ENCODE measurements at regions not wholly inside any gene's neighbourhood (a gene's known extent, or its start where the extent isn't known, plus 50 kb on each side); places are given as distances from the start of the nearest gene placed in this dataset.
"Not testable (repeated sequence)": the region's sequence is repeated elsewhere in the genome, so short reads cannot be mapped to it uniquely, and the experiment has no call there.

GRCh38 chr6:141057761-141058160, 1075.0 kb upstream of the GJE1 start:
- no peaks in the 10 kb centered on the region for H3K27me3 Mint-ChIP-seq
- no peaks in the 10 kb centered on the region for H3K9me3 Mint-ChIP-seq
- no peaks in the 10 kb centered on the region for H3K36me3 Mint-ChIP-seq (ENCODE audit: low read depth)
- TF ChIP-seq CTCF (IDR thresholded peaks at IDR 0.05), result no peak
- no peak overlapping the region for H3K4me3 Mint-ChIP-seq
- CTCF ChIA-PET, result no interaction called here
- no peak overlapping the region for H3K27ac Mint-ChIP-seq
- intact Hi-C loops (cut with micrococcal nuclease), result loop anchor here (10.0 kb wide), 1 partner anchor 507 kb away; no protein-coding TSS in a partner anchor
- DNase-seq (no peak), ATAC-seq (ENCODE audit: low read depth) (no peak)
- POLR2A ChIA-PET, result no interaction called here
- no peaks in the 10 kb centered on the region for H3K4me1 Mint-ChIP-seq

- intact Hi-C loops (cut with micrococcal nuclease), result loop anchor here (10.0 kb wide), 1 partner anchor 508 kb away; no protein-coding TSS in a partner anchor
- ChIA-PET CTCF (no interaction called here), POLR2A (no interaction called here)
- Mint-ChIP-seq H3K4me3 (no peak overlapping the region), H3K27ac (no peak overlapping the region), H3K4me1 (no peaks in the 10 kb centered on the region), H3K9me3 (no peaks in the 10 kb centered on the region), H3K36me3 (ENCODE audit: low read depth) (no peaks in the 10 kb centered on the region), H3K27me3 (no peaks in the 10 kb centered on the region)
- ATAC-seq (ENCODE audit: low read depth) (no peak), DNase-seq (no peak)
- TF ChIP-seq CTCF (IDR thresholded peaks at IDR 0.05), result no peak
These were observed 1075.6 kb upstream of the GJE1 start for GRCh38 chr6:141056945-141057625.

- intact Hi-C loops (cut with micrococcal nuclease), result loop anchor here (10.0 kb wide), 1 partner anchor 514 kb away; no protein-coding TSS in a partner anchor
- Mint-ChIP-seq H3K27ac (no peak overlapping the region), H3K27me3 (no peaks in the 10 kb centered on the region), H3K9me3 (no peaks in the 10 kb centered on the region), H3K4me3 (no peak overlapping the region), H3K4me1 (no peaks in the 10 kb centered on the region), H3K36me3 (ENCODE audit: low read depth) (no peaks in the 10 kb centered on the region)
- POLR2A ChIA-PET, result no interaction called here
- CTCF ChIA-PET, result no interaction called here
- ATAC-seq (ENCODE audit: low read depth), result no peak
- TF ChIP-seq CTCF (IDR thresholded peaks at IDR 0.05), result no peak
- DNase-seq, result no peak
These were observed 1082.3 kb upstream of the GJE1 start for GRCh38 chr6:141050471-141050870.

- intact Hi-C loops (cut with micrococcal nuclease), result no loop called here
- no peak for ATAC-seq (ENCODE audit: low read depth)
- H3K4me3 Mint-ChIP-seq, result no peak overlapping the region
- CTCF ChIA-PET, result no interaction called here
- no peak for TF ChIP-seq CTCF (IDR thresholded peaks at IDR 0.05)
- no peak overlapping the region for H3K27ac Mint-ChIP-seq
- no peaks in the 10 kb centered on the region for H3K4me1 Mint-ChIP-seq
- no peaks in the 10 kb centered on the region for H3K27me3 Mint-ChIP-seq
- H3K36me3 Mint-ChIP-seq (ENCODE audit: low read depth), result no peaks in the 10 kb centered on the region
- no peak for DNase-seq
- H3K9me3 Mint-ChIP-seq, result no peaks in the 10 kb centered on the region
- POLR2A ChIA-PET, result no interaction called here
These were observed 1084.3 kb upstream of the GJE1 start for GRCh38 chr6:141048451-141048850.

- H3K4me1 Mint-ChIP-seq; H3K27me3 Mint-ChIP-seq; DNase-seq; ATAC-seq (ENCODE audit: low read depth); CTCF ChIA-PET; H3K4me3 Mint-ChIP-seq; H3K36me3 Mint-ChIP-seq (ENCODE audit: low read depth); H3K27ac Mint-ChIP-seq; H3K9me3 Mint-ChIP-seq; intact Hi-C loops (cut with micrococcal nuclease); POLR2A ChIA-PET: not testable (repeated sequence)
These were observed 1086.2 kb upstream of the GJE1 start for GRCh38 chr6:141046496-141046895.

GRCh38 chr6:141041596-141042087, 1091.1 kb upstream of the GJE1 start:
- CTCF ChIA-PET, result no interaction called here
- peaks cover 11% of the 10 kb centered on the region for H3K9me3 Mint-ChIP-seq

More at GRCh38 chr6:141041596-141042087, 1091.1 kb upstream of the GJE1 start:
- Mint-ChIP-seq H3K27me3 (no peaks in the 10 kb centered on the region), H3K4me1 (no peaks in the 10 kb centered on the region), H3K36me3 (ENCODE audit: low read depth) (no peaks in the 10 kb centered on the region), H3K4me3 (no peak overlapping the region), H3K27ac (no peak overlapping the region)
- no peak for DNase-seq
- intact Hi-C loops (cut with micrococcal nuclease), result no loop called here
- ATAC-seq (ENCODE audit: low read depth), result no peak
- no peak for TF ChIP-seq CTCF (IDR thresholded peaks at IDR 0.05)
- POLR2A ChIA-PET, result no interaction called here
